SU-DHL-6 (cell line): ENCODE measurements at regions not wholly inside any gene's neighbourhood (a gene's known extent, or its start where the extent isn't known, plus 50 kb on each side); places are given as distances from the start of the nearest gene placed in this dataset.

Experiments used
- H2AFZ ChIP-seq: fragments of 200-600 bp; sonication (generic); 2 replicates; pipeline ENCODE4 v1.6.1; 2014; ENCODE audit warnings: low read depth, mild to moderate bottlenecking, moderate library complexity, mixed read lengths, antibody characterized with exemption, low read length; ENCODE audit not compliant: severe bottlenecking
- H3F3A ChIP-seq: fragments of 200-600 bp; shearing (Covaris generic); 2 replicates; pipeline ENCODE4 v1.6.0; 2016; ENCODE audit warnings: antibody characterized with exemption, mild to moderate bottlenecking; ENCODE audit not compliant: insufficient read depth
- H3K27ac ChIP-seq: fragments of 200-600 bp; sonication (generic); 2 replicates; pipeline ENCODE4 v1.5.1; 2016; ENCODE audit warnings: low read depth, mild to moderate bottlenecking, low read length, moderate library complexity, mixed read lengths
- H3K27me3 ChIP-seq: fragments of 200-600 bp; sonication (generic), shearing (Covaris generic); 2 replicates; pipeline ENCODE4 v1.6.0; 2014; ENCODE audit warnings: mild to moderate bottlenecking, low read length
- H3K36me3 ChIP-seq: fragments of 200-600 bp; sonication (generic); 2 replicates; pipeline ENCODE4 v1.6.1; 2014; ENCODE audit warnings: mild to moderate bottlenecking, low read length, mixed read lengths
- H3K4me2 ChIP-seq: fragments of 300-600, 200-600 bp; shearing (Covaris generic), sonication (generic); 2 replicates; pipeline ENCODE4 v1.6.0; 2014; ENCODE audit warnings: low read length, low read depth, mild to moderate bottlenecking; ENCODE audit not compliant: poor library complexity, severe bottlenecking
- H3K4me3 ChIP-seq: fragments of 200-600 bp; sonication (generic); 2 replicates; pipeline ENCODE4 v1.5.1; 2014; ENCODE audit warnings: antibody characterized with exemption, low read length, mild to moderate bottlenecking, mixed read lengths; ENCODE audit not compliant: insufficient read depth, poor library complexity, severe bottlenecking
- H3K79me2 ChIP-seq: fragments of 200-600 bp; sonication (generic); 2 replicates; pipeline ENCODE4 v1.6.1; 2014; ENCODE audit warnings: mild to moderate bottlenecking, low read length, moderate library complexity; ENCODE audit not compliant: insufficient read depth
- H3K9ac ChIP-seq: fragments of 200-600 bp; sonication (generic); 2 replicates; pipeline ENCODE4 v1.7.0; 2014; ENCODE audit warnings: mild to moderate bottlenecking, low read length
- H3K9me2 ChIP-seq: fragments of 200-600 bp; sonication (generic); replicated peaks from 2 replicates; pipeline ENCODE4 v1.6.1; 2014; ENCODE audit warnings: low read length; ENCODE audit not compliant: insufficient read depth
- H3K9me3 ChIP-seq: fragments of 200-600 bp; sonication (generic); 2 replicates; pipeline ENCODE4 v1.6.1; 2014; ENCODE audit warnings: low read length, mixed read lengths; ENCODE audit not compliant: insufficient read depth
- H4K20me1 ChIP-seq: fragments of 200-600 bp; sonication (generic); 2 replicates; pipeline ENCODE4 v1.6.1; 2014; ENCODE audit warnings: low read depth, mild to moderate bottlenecking, antibody characterized with exemption, low read length, moderate library complexity, mixed read lengths
- CTCF ChIP-seq: fragments of 200-600 bp; sonication (generic); IDR thresholded peaks from one replicate; pipeline ENCODE4 v1.5.1; 2017; ENCODE audit warnings: antibody characterized with exemption, mild to moderate bottlenecking, low read length, moderate library complexity; ENCODE audit not compliant: insufficient read depth, poor library complexity, severe bottlenecking
- EZH2phosphoT487 ChIP-seq: fragments of 200-600 bp; sonication (generic), shearing (Covaris generic); conservative IDR thresholded peaks from 2 replicates; pipeline ENCODE4 v1.6.1; 2018; ENCODE audit warnings: mild to moderate bottlenecking, antibody characterized with exemption, low read length, moderate library complexity, mixed read lengths

GRCh38 chr11:80831374-80831773 lies 1390.5 kb upstream of the TENM4 start:
- no peaks in the 10 kb centered on the region for H3K9me2 ChIP-seq
- TF ChIP-seq CTCF (no peak), EZH2phosphoT487 (no peak)
- H3K9ac ChIP-seq = no peak overlapping the region
- no peaks in the 10 kb centered on the region for H4K20me1 ChIP-seq
- no peak overlapping the region for H3K4me3 ChIP-seq
- no peak overlapping the region for H3K27ac ChIP-seq
- H3K79me2 ChIP-seq = no peaks in the 10 kb centered on the region
- no peak overlapping the region for H2AFZ ChIP-seq
- no peaks in the 10 kb centered on the region for H3K36me3 ChIP-seq
- H3K9me3 ChIP-seq = no peaks in the 10 kb centered on the region
- H3K27me3 ChIP-seq = no peaks in the 10 kb centered on the region
- no peaks in the 10 kb centered on the region for H3F3A ChIP-seq
- no peak overlapping the region for H3K4me2 ChIP-seq

GRCh38 chr11:80827781-80828180 lies 1387.0 kb upstream of the TENM4 start:
- Histone ChIP-seq H3K4me3 (no peak overlapping the region), H3K9me2 (no peaks in the 10 kb centered on the region), H3K4me2 (no peak overlapping the region), H2AFZ (no peak overlapping the region), H3K36me3 (no peaks in the 10 kb centered on the region), H3K27me3 (no peaks in the 10 kb centered on the region), H4K20me1 (no peaks in the 10 kb centered on the region), H3K9ac (no peak overlapping the region), H3K9me3 (no peaks in the 10 kb centered on the region), H3F3A (no peaks in the 10 kb centered on the region), H3K27ac (no peak overlapping the region), H3K79me2 (no peaks in the 10 kb centered on the region)
- no peak for TF ChIP-seq CTCF
- TF ChIP-seq EZH2phosphoT487 = no peak

- no peak overlapping the region for H3K9ac ChIP-seq
- no peak overlapping the region for H2AFZ ChIP-seq
- H3K27ac ChIP-seq = no peak overlapping the region
- H3F3A ChIP-seq = no peaks in the 10 kb centered on the region
- no peaks in the 10 kb centered on the region for H3K27me3 ChIP-seq
- H3K4me2 ChIP-seq = no peak overlapping the region
- TF ChIP-seq EZH2phosphoT487 = no peak
- no peak for TF ChIP-seq CTCF
- no peaks in the 10 kb centered on the region for H4K20me1 ChIP-seq
- no peaks in the 10 kb centered on the region for H3K36me3 ChIP-seq
- no peak overlapping the region for H3K4me3 ChIP-seq
- no peaks in the 10 kb centered on the region for H3K79me2 ChIP-seq
- H3K9me2 ChIP-seq = no peaks in the 10 kb centered on the region
- H3K9me3 ChIP-seq = no peaks in the 10 kb centered on the region
Observed at GRCh38 chr11:80826808-80827207, 1386.0 kb upstream of the TENM4 start.

- no peaks in the 10 kb centered on the region for H3K36me3 ChIP-seq
- H3K4me3 ChIP-seq = no peak overlapping the region
- H3K9me2 ChIP-seq = no peaks in the 10 kb centered on the region; the same call in 1 of the 2 replicates
- no peak overlapping the region for H3K9ac ChIP-seq
- H3K27me3 ChIP-seq = no peaks in the 10 kb centered on the region
- H3K27ac ChIP-seq = no peak overlapping the region
- no peak overlapping the region for H2AFZ ChIP-seq
- no peak overlapping the region for H3K4me2 ChIP-seq
- no peaks in the 10 kb centered on the region for H3K79me2 ChIP-seq
- no peaks in the 10 kb centered on the region for H4K20me1 ChIP-seq
- no peaks in the 10 kb centered on the region for H3F3A ChIP-seq
- H3K9me3 ChIP-seq = no peaks in the 10 kb centered on the region
- TF ChIP-seq CTCF (no peak), EZH2phosphoT487 (no peak)
Observed at GRCh38 chr11:80822308-80822707, 1381.5 kb upstream of the TENM4 start.
